GM21723 (cell line): ENCODE measurements at regions not wholly inside any gene's neighbourhood (a gene's known extent, or its start where the extent isn't known, plus 50 kb on each side); places are given as distances from the start of the nearest gene placed in this dataset.

ENCODE experiments used
- ATAC-seq: cut with Tn5 transposase; IDR thresholded peaks from one replicate; pipeline ENCODE4 v1.9.1; 2021; ENCODE audit warnings: mild to moderate bottlenecking, moderate library complexity; ENCODE audit not compliant: unreplicated experiment

GRCh38 chr3:132232231-132232792, 84.9 kb upstream of the ACP3 start:
- no peak for ATAC-seq

- peak; percentile 65 for ATAC-seq
Measured at GRCh38 chr3:132236701-132237651, 80.2 kb upstream of the ACP3 start.

GRCh38 chr3:132237652-132238032, 79.6 kb upstream of the ACP3 start:
- no peak for ATAC-seq

GRCh38 chr3:132239587-132239986, 77.6 kb upstream of the ACP3 start:
- no peak for ATAC-seq

GRCh38 chr3:132241776-132242514, 75.3 kb upstream of the ACP3 start:
- no peak for ATAC-seq

GRCh38 chr3:132242790-132243189, 74.4 kb upstream of the ACP3 start:
- no peak for ATAC-seq

GRCh38 chr3:132245552-132246142, 71.6 kb upstream of the ACP3 start:
- no peak for ATAC-seq

GRCh38 chr3:132246212-132246611, 71.0 kb upstream of the ACP3 start:
- ATAC-seq, result no peak

- no peak for ATAC-seq
Measured at GRCh38 chr3:132247211-132247610, 70.0 kb upstream of the ACP3 start.

GRCh38 chr3:132248490-132248889, 68.7 kb upstream of the ACP3 start:
- ATAC-seq, result no peak

GRCh38 chr3:132253262-132253878, 63.8 kb upstream of the ACP3 start:
- ATAC-seq, result peak; percentile 56

- no peak for ATAC-seq
Measured at GRCh38 chr3:132254076-132254755, 63.0 kb upstream of the ACP3 start.

- no peak for ATAC-seq
Measured at GRCh38 chr3:132255041-132255745, 62.0 kb upstream of the ACP3 start.

- ATAC-seq, result no peak
Measured at GRCh38 chr3:132256989-132257388, 60.2 kb upstream of the ACP3 start.

GRCh38 chr3:132261506-132261905, 55.7 kb upstream of the ACP3 start:
- ATAC-seq, result no peak

GRCh38 chr3:132262305-132262704, 54.9 kb upstream of the ACP3 start:
- no peak for ATAC-seq

- ATAC-seq, result no peak
Measured at GRCh38 chr3:132262956-132263355, 54.3 kb upstream of the ACP3 start.

GRCh38 chr3:132265028-132265427, 52.2 kb upstream of the ACP3 start:
- no peak for ATAC-seq

- ATAC-seq, result no peak
Measured at GRCh38 chr3:132265488-132265887, 51.7 kb upstream of the ACP3 start.
